Nephron progenitor cell (in vitro differentiated cells): ENCODE measurements at regions not wholly inside any gene's neighbourhood (a gene's known extent, or its start where the extent isn't known, plus 50 kb on each side); places are given as distances from the start of the nearest gene placed in this dataset.
A peak's percentile ranks its signal among the peaks of the same experiment; 100 is the strongest.

Source experiments
- DNase-seq: peaks from one replicate; pipeline ENCODE4 v3.0.0; 2021
- H3K27ac Mint-ChIP-seq: 2 replicates; pipeline ENCODE4 v1.8.0; 2021; ENCODE audit warnings: mild to moderate bottlenecking, moderate library complexity, mixed read lengths
- H3K27me3 Mint-ChIP-seq: 2 replicates; pipeline ENCODE4 v1.8.0; 2021; ENCODE audit warnings: mild to moderate bottlenecking, low read depth, mixed read lengths; ENCODE audit not compliant: poor library complexity
- H3K36me3 Mint-ChIP-seq: 2 replicates; pipeline ENCODE4 v1.8.0; 2021; ENCODE audit warnings: low read depth, mixed read lengths
- H3K4me1 Mint-ChIP-seq: 2 replicates; pipeline ENCODE4 v1.8.0; 2021; ENCODE audit warnings: mixed read lengths
- H3K4me3 Mint-ChIP-seq: 2 replicates; pipeline ENCODE4 v1.8.0; 2021; ENCODE audit warnings: mild to moderate bottlenecking, moderate library complexity, mixed read lengths
- H3K9me3 Mint-ChIP-seq: 2 replicates; pipeline ENCODE4 v1.8.0; 2021; ENCODE audit warnings: mild to moderate bottlenecking, moderate library complexity, mixed read lengths
- CTCF ChIP-seq: fragments of 200-600 bp; sonication (generic); IDR thresholded peaks from 2 replicates; pipeline ENCODE4 v1.5.0; 2021; ENCODE audit warnings: antibody characterized with exemption

DNA sequence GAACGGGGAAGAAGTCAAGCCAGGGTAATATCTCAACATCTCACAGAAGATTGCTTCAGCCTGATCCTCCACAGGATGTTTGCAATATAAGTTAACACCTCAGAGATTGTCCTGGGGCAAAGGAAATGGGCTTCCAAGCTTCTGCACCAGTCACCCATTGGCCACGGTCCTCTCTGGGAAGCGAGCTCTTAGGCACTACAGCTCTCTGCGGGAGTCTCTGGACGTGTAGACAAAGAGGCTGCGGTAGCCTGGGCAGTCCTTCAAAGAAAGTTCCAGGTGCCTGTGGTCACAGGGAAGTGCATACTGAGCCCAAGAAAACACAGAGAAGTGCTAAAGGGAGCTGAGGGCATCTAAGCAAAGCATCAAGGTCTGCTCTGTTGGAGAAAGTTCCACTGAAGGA, 805.7 kb downstream of the DIAPH3 start:
- H3K27ac Mint-ChIP-seq = peak overlapping the region; percentile 78
- peaks cover 45% of the 10 kb centered on the region for H3K4me1 Mint-ChIP-seq
- H3K36me3 Mint-ChIP-seq = no peaks in the 10 kb centered on the region
- no peak for DNase-seq
- no peak for TF ChIP-seq CTCF
- peaks cover 4% of the 10 kb centered on the region for H3K27me3 Mint-ChIP-seq
- no peak overlapping the region for H3K4me3 Mint-ChIP-seq
- no peaks in the 10 kb centered on the region for H3K9me3 Mint-ChIP-seq

- Mint-ChIP-seq H3K27me3 (peaks cover 4% of the 10 kb centered on the region), H3K4me1 (peaks cover 48% of the 10 kb centered on the region), H3K36me3 (no peaks in the 10 kb centered on the region), H3K27ac (no peak overlapping the region), H3K4me3 (no peak overlapping the region), H3K9me3 (no peaks in the 10 kb centered on the region)
- no peak for DNase-seq
- TF ChIP-seq CTCF = no peak
These were observed 803.6 kb downstream of the DIAPH3 start for GRCh38 chr13:59360108-59360507.

DNA sequence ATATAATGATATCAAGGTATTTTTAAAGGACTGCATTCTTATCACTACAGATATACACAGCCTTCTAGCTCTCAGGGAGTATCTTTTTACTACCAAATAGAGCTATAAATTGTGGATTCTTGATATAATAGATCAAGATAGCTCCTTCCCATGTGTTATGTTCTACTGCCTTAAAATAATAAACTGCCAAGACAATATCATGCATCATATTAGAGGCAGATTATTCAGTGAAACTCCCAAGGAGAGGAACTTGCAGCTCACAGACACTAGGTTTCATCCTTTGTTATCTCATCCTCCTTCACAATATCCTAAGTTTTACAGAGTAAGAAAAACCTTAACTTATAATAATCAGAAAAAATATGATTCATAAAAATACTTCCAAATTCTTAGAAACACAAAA, 802.8 kb downstream of the DIAPH3 start:
- Mint-ChIP-seq H3K4me3 (no peak overlapping the region), H3K36me3 (no peaks in the 10 kb centered on the region), H3K27me3 (peaks cover 4% of the 10 kb centered on the region), H3K27ac (no peak overlapping the region), H3K9me3 (no peaks in the 10 kb centered on the region), H3K4me1 (peaks cover 40% of the 10 kb centered on the region)
- TF ChIP-seq CTCF = no peak
- no peak for DNase-seq

DNA sequence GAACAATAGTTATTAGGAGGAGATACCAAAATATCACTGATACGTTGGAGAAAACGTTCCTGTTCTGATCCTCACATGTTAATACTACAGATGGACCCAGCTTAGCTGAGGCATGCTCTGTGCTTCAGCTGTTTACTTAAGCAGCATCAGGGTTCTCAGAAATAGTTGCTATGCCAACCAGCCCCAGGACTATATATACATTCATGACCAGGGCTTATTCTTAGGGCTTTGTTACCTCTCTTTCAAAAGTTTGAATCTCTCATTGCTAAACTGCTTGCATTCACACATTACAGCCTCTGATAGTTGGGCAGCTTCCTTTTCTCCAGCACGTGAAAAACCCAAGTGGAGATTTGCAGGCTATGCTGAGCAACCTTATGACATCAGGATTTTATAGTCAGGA, 800.4 kb downstream of the DIAPH3 start:
- TF ChIP-seq CTCF = no peak
- H3K4me3 Mint-ChIP-seq = no peak overlapping the region
- H3K9me3 Mint-ChIP-seq = no peaks in the 10 kb centered on the region
- no peak for DNase-seq
- H3K4me1 Mint-ChIP-seq = peaks cover 19% of the 10 kb centered on the region
- no peaks in the 10 kb centered on the region for H3K36me3 Mint-ChIP-seq
- H3K27ac Mint-ChIP-seq = no peak overlapping the region
- H3K27me3 Mint-ChIP-seq = peaks cover 4% of the 10 kb centered on the region

- no peak for TF ChIP-seq CTCF
- Mint-ChIP-seq H3K36me3 (no peaks in the 10 kb centered on the region), H3K27ac (no peak overlapping the region), H3K27me3 (peaks cover 4% of the 10 kb centered on the region), H3K9me3 (no peaks in the 10 kb centered on the region), H3K4me1 (peaks cover 21% of the 10 kb centered on the region), H3K4me3 (no peak overlapping the region)
- no peak for DNase-seq
These were observed 799.8 kb downstream of the DIAPH3 start for GRCh38 chr13:59363947-59364346.

DNA sequence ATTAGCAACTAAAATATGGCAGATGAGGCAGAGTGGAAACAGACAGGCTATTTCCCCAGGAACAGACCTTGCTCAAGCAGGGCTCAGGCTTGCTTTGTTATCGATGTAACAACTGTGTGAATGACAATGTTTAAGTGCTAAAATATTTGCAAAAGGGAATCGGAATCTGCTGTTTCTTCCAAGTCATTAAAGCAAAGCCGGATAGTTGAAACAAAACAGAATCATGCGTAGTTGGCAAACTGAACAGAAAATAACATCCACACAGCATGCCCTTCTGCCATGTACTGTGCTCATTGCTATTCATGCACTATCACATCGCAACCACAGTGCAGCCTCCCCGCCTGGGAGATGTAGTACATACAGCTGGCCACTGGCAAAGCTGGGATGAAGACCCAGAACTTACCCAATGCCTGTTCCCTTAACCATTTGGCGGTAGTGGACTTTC, 799.1 kb downstream of the DIAPH3 start:
- H3K4me1 Mint-ChIP-seq = peaks cover 18% of the 10 kb centered on the region
- H3K36me3 Mint-ChIP-seq = no peaks in the 10 kb centered on the region
- H3K27me3 Mint-ChIP-seq = peaks cover 4% of the 10 kb centered on the region
- no peak for TF ChIP-seq CTCF
- no peaks in the 10 kb centered on the region for H3K9me3 Mint-ChIP-seq
- DNase-seq = no peak
- no peak overlapping the region for H3K4me3 Mint-ChIP-seq
- no peak overlapping the region for H3K27ac Mint-ChIP-seq
